DND-41 (cell line): ENCODE measurements at regions not wholly inside any gene's neighbourhood (a gene's known extent, or its start where the extent isn't known, plus 50 kb on each side); places are given as distances from the start of the nearest gene placed in this dataset.

Source experiments
- EZH2 ChIP-seq: IDR thresholded peaks from 3 replicates; pipeline ENCODE4 v1.6.1; 2012; ENCODE audit warnings: borderline replicate concordance, low read depth, mild to moderate bottlenecking, moderate library complexity, low read length, inconsistent platforms; ENCODE audit not compliant: severe bottlenecking
- TF ChIP-seq, protein P1 (sequence below): IDR thresholded peaks from 2 replicates; pipeline ENCODE4 v1.5.1; 2012; ENCODE audit warnings: borderline replicate concordance, low read length, moderate library complexity, mild to moderate bottlenecking; ENCODE audit not compliant: poor library complexity, severe bottlenecking; ENCODE audit errors: extremely low read depth

- TF ChIP-seq, protein P1, sequence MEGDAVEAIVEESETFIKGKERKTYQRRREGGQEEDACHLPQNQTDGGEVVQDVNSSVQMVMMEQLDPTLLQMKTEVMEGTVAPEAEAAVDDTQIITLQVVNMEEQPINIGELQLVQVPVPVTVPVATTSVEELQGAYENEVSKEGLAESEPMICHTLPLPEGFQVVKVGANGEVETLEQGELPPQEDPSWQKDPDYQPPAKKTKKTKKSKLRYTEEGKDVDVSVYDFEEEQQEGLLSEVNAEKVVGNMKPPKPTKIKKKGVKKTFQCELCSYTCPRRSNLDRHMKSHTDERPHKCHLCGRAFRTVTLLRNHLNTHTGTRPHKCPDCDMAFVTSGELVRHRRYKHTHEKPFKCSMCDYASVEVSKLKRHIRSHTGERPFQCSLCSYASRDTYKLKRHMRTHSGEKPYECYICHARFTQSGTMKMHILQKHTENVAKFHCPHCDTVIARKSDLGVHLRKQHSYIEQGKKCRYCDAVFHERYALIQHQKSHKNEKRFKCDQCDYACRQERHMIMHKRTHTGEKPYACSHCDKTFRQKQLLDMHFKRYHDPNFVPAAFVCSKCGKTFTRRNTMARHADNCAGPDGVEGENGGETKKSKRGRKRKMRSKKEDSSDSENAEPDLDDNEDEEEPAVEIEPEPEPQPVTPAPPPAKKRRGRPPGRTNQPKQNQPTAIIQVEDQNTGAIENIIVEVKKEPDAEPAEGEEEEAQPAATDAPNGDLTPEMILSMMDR: no peak
- no peak for TF ChIP-seq EZH2
Measured at GRCh38 chr12:33770652-33771051, 251.6 kb upstream of the ALG10 start.
